22Rv1 (cell line): ENCODE measurements at regions not wholly inside any gene's neighbourhood (a gene's known extent, or its start where the extent isn't known, plus 50 kb on each side); places are given as distances from the start of the nearest gene placed in this dataset.

Experiments used
- H3K27ac ChIP-seq: fragments of 450-650 bp; 2 replicates; pipeline ENCODE4 v1.5.1; 2017
- CTCF ChIP-seq: fragments of 450-650 bp; IDR thresholded peaks from 2 replicates; pipeline ENCODE4 v1.5.1; 2017; ENCODE audit warnings: mild to moderate bottlenecking
- ZFX ChIP-seq: fragments of 450-650 bp; IDR thresholded peaks from 2 replicates; pipeline ENCODE4 v1.6.1; 2017; ENCODE audit warnings: antibody characterized with exemption, borderline replicate concordance

- TF ChIP-seq ZFX (no peak), CTCF (no peak)
- no peak overlapping the region for H3K27ac ChIP-seq
These were observed 230.4 kb upstream of the PPP1R2C start for GRCh38 chrX:43008356-43008755.

- H3K27ac ChIP-seq = no peak overlapping the region
- TF ChIP-seq CTCF (no peak), ZFX (no peak)
These were observed 238.1 kb upstream of the PPP1R2C start for GRCh38 chrX:43016021-43016420.

GRCh38 chrX:43018031-43018430 is 240.1 kb upstream of the PPP1R2C start:
- no peak overlapping the region for H3K27ac ChIP-seq
- TF ChIP-seq CTCF (no peak), ZFX (no peak)

GRCh38 chrX:43019021-43019420 is 241.1 kb upstream of the PPP1R2C start:
- TF ChIP-seq ZFX = no peak
- TF ChIP-seq CTCF = no peak
- H3K27ac ChIP-seq = no peak overlapping the region

GRCh38 chrX:43025806-43026315 is 247.9 kb upstream of the PPP1R2C start:
- TF ChIP-seq CTCF = no peak
- TF ChIP-seq ZFX = no peak
- H3K27ac ChIP-seq = no peak overlapping the region

- TF ChIP-seq ZFX (no peak), CTCF (no peak)
- H3K27ac ChIP-seq = no peak overlapping the region
These were observed 286.1 kb upstream of the PPP1R2C start for GRCh38 chrX:43064096-43064495.

- no peak for TF ChIP-seq ZFX
- no peak for TF ChIP-seq CTCF
- no peak overlapping the region for H3K27ac ChIP-seq
These were observed 288.0 kb upstream of the PPP1R2C start for GRCh38 chrX:43065978-43066377.
